Panc1 (cell line): ENCODE measurements at regions not wholly inside any gene's neighbourhood (a gene's known extent, or its start where the extent isn't known, plus 50 kb on each side); places are given as distances from the start of the nearest gene placed in this dataset.

Experiments
- ATAC-seq: fragments of 200-7000 bp; cut with Tn5 transposase; 2 replicates; pipeline ENCODE4 v1.9.1; 2020; ENCODE audit warnings: mild to moderate bottlenecking, moderate library complexity
- BruUV-seq: library from RNA; stranded (reverse); fragments of 400-500 nt; replicated peaks from 2 replicates; lab custom pipeline; 2021; lab: Mats Ljungman, UMichigan
- CTCF ChIA-PET: fragments of 300-600 bp; sonication (Branson Sonifier 250); formaldehyde crosslinking; loops from one replicate; lab custom pipeline; 2022; ENCODE audit warnings: antibody characterized with exemption; lab: Charles Lee
- POLR2A ChIA-PET: fragments of 300-600 bp; sonication (Branson Sonifier 250); formaldehyde crosslinking; loops from one replicate; lab custom pipeline; 2022; ENCODE audit warnings: antibody characterized with exemption; lab: Charles Lee
- DNase-seq: peaks from one replicate; pipeline ENCODE4 v3.0.0-alpha.2; 2010; ENCODE audit warnings: low read depth, low spot score
- H3K27ac ChIP-seq: 2 replicates; pipeline ENCODE4 v1.5.1; 2011; ENCODE audit warnings: mild to moderate bottlenecking, low read length, inconsistent platforms
- H3K27me3 ChIP-seq: fragments of 200-500 bp; sonication (Bioruptor generic); 2 replicates; pipeline ENCODE4 v1.6.0; 2014; ENCODE audit warnings: low read length, inconsistent platforms; ENCODE audit not compliant: control insufficient read depth, insufficient read depth
- H3K36me3 ChIP-seq: fragments of 200-500 bp; sonication (Bioruptor generic); 2 replicates; pipeline ENCODE4 v1.5.1; 2014; ENCODE audit warnings: inconsistent platforms, mild to moderate bottlenecking, low read length, moderate library complexity; ENCODE audit not compliant: control insufficient read depth, insufficient read depth
- H3K4me1 ChIP-seq: 2 replicates; pipeline ENCODE4 v1.5.1; 2011; ENCODE audit warnings: inconsistent platforms, mild to moderate bottlenecking, low read length, moderate library complexity; ENCODE audit not compliant: control insufficient read depth, insufficient read depth
- H3K4me3 ChIP-seq, 2 experiments: 2 replicates each; pipeline ENCODE4 v1.5.1; 2011 to 2012; ENCODE audit warnings: low read depth in 2 of 2, low read length in 2 of 2, mild to moderate bottlenecking in 2 of 2, inconsistent platforms in 1 of 2, moderate library complexity in 1 of 2
- H3K9me3 ChIP-seq: fragments of 200-500 bp; sonication (Bioruptor generic); 2 replicates; pipeline ENCODE4 v1.5.1; 2014; ENCODE audit warnings: low read depth, mild to moderate bottlenecking, inconsistent platforms, low read length, moderate library complexity; ENCODE audit not compliant: control insufficient read depth, insufficient read depth
- CTCF ChIP-seq: fragments of 450-650 bp; IDR thresholded peaks from 2 replicates; pipeline ENCODE4 v1.5.1; 2017; ENCODE audit warnings: mild to moderate bottlenecking
- POLR2AphosphoS5 ChIP-seq: IDR thresholded peaks from 2 replicates; pipeline ENCODE4 v1.6.1; 2012; ENCODE audit warnings: mild to moderate bottlenecking, low read depth, low read length, moderate library complexity
- REST ChIP-seq, 2 experiments: IDR thresholded peaks; 2 replicates each; pipeline ENCODE4 v1.6.1; 2011 to 2012; ENCODE audit warnings: low read depth in 2 of 2, control low read depth in 1 of 2, low read length in 1 of 2, mild to moderate bottlenecking in 1 of 2, moderate library complexity in 1 of 2; ENCODE audit not compliant: insufficient read depth in 1 of 2
- SIN3A ChIP-seq: IDR thresholded peaks from 2 replicates; pipeline ENCODE4 v1.6.1; 2012; ENCODE audit warnings: low read depth, mild to moderate bottlenecking, low read length, moderate library complexity, borderline replicate concordance; ENCODE audit not compliant: insufficient read depth
- TCF7L2 ChIP-seq: IDR thresholded peaks from 2 replicates; pipeline ENCODE4 v1.6.1; 2011; ENCODE audit warnings: mild to moderate bottlenecking, low read depth, low read length, inconsistent platforms
- in situ Hi-C: cut with HindIII; loops from 2 replicates; pipeline ENCODE4 v1.10.0; 2016; ENCODE audit warnings: low sequenced_read_pairs, low pct_unique_long_range_greater_than_20kb
- intact Hi-C: fragments of 100-400 bp; cut with micrococcal nuclease; formaldehyde crosslinking; loops from one replicate; pipeline ENCODE4 v1.10.0; 2022; ENCODE audit not compliant: unreplicated experiment

- no peak for TF ChIP-seq CTCF
- no peak for TF ChIP-seq POLR2AphosphoS5
- TF ChIP-seq TCF7L2, result no peak
- no peak for TF ChIP-seq REST (IDR thresholded peaks at IDR 0.05; ENCODE audit: insufficient read depth in 1 of 2, low read depth in 2 of 2, low read length in 1 of 2)
- no peak for TF ChIP-seq SIN3A
- no TSS peak for BruUV-seq
- Histone ChIP-seq H3K27ac (no peak overlapping the region), H3K27me3 (peaks cover under 1% of the 10 kb centered on the region; the same call in 1 of the 2 replicates), H3K9me3 (no peaks in the 10 kb centered on the region), H3K4me3 (no peak overlapping the region), H3K36me3 (no peaks in the 10 kb centered on the region), H3K4me1 (no peaks in the 10 kb centered on the region)
- no peak for DNase-seq
- CTCF ChIA-PET, result interaction anchor here (0.6 to 1.5 kb wide), 3 partner anchors 10 to 107 kb away, joined by 3 to 11 read pairs (median 3); no protein-coding TSS in a partner anchor
- in situ Hi-C loops, result no loop called here
- POLR2A ChIA-PET, result no interaction called here
- intact Hi-C loops, result loop anchor here (2.0 to 5.0 kb wide), 2 partner anchors 109 to 149 kb away; no protein-coding TSS in a partner anchor
- no peak for ATAC-seq
Observed at GRCh38 chr7:94288096-94288495, 106.6 kb upstream of the COL1A2 start.

- Histone ChIP-seq H3K4me1 (no peaks in the 10 kb centered on the region), H3K36me3 (no peaks in the 10 kb centered on the region), H3K9me3 (no peaks in the 10 kb centered on the region), H3K27ac (no peak overlapping the region), H3K4me3 (no peak overlapping the region), H3K27me3 (no peaks in the 10 kb centered on the region; the same call in 1 of the 2 replicates)
- POLR2A ChIA-PET, result no interaction called here
- peak; percentile 93 for TF ChIP-seq CTCF
- no peak for TF ChIP-seq REST (IDR thresholded peaks at IDR 0.05; ENCODE audit: insufficient read depth in 1 of 2, low read depth in 2 of 2, low read length in 1 of 2)
- in situ Hi-C loops, result no loop called here
- peak; percentile 89; the same call in 1 of the 2 replicates for ATAC-seq
- CTCF ChIA-PET, result interaction anchor here (0.6 to 1.5 kb wide), 4 partner anchors 9 to 277 kb away, joined by 3 to 11 read pairs (median 3); no protein-coding TSS in a partner anchor
- peak; percentile 32 for DNase-seq
- intact Hi-C loops, result loop anchor here (2.0 to 5.0 kb wide), 2 partner anchors 108 to 148 kb away; no protein-coding TSS in a partner anchor
- no TSS peak for BruUV-seq
Observed at GRCh38 chr7:94289071-94289470, 105.6 kb upstream of the COL1A2 start.
